ENCODE measurements at regions not wholly inside any gene's neighbourhood (a gene's known extent, or its start where the extent isn't known, plus 50 kb on each side); places are given as distances from the start of the nearest gene placed in this dataset.

- no peak for TF ChIP-seq POLR2A (IDR thresholded peaks at IDR 0.05; ENCODE audit: low read depth, low read length)
- no peak for TF ChIP-seq POU2F2 (IDR thresholded peaks at IDR 0.05; ENCODE audit: low read depth, low read length)
- TF ChIP-seq POLR2AphosphoS5 (IDR thresholded peaks at IDR 0.05; ENCODE audit: low read depth, low read length), result no peak
- TF ChIP-seq TAF1 (IDR thresholded peaks at IDR 0.05; ENCODE audit: low read depth, low read length), result no peak
- no peak for TF ChIP-seq SPI1 (IDR thresholded peaks at IDR 0.05; ENCODE audit: low read depth, low read length)
- TF ChIP-seq PAX5 (IDR thresholded peaks at IDR 0.05; ENCODE audit: insufficient read depth, low read length, severe bottlenecking), result no peak
- FAIRE-seq, result no peak
Measured at GRCh38 chr15:87518957-87519356, 737.6 kb downstream of the NTRK3 start.

GRCh38 chr15:87508086-87508485 is 748.5 kb downstream of the NTRK3 start:
- TF ChIP-seq POLR2A (IDR thresholded peaks at IDR 0.05; ENCODE audit: low read depth, low read length), result no peak
- TF ChIP-seq POLR2AphosphoS5 (IDR thresholded peaks at IDR 0.05; ENCODE audit: low read depth, low read length), result no peak
- no peak for TF ChIP-seq SPI1 (IDR thresholded peaks at IDR 0.05; ENCODE audit: low read depth, low read length)
- TF ChIP-seq POU2F2 (IDR thresholded peaks at IDR 0.05; ENCODE audit: low read depth, low read length), result no peak
- no peak for TF ChIP-seq PAX5 (IDR thresholded peaks at IDR 0.05; ENCODE audit: insufficient read depth, low read length, severe bottlenecking)
- TF ChIP-seq TAF1 (IDR thresholded peaks at IDR 0.05; ENCODE audit: low read depth, low read length), result no peak
- no peak for FAIRE-seq
- DNase-seq (ENCODE audit: insufficient read length, low spot score), result no peak

More at GRCh38 chr15:87518957-87519356, 737.6 kb downstream of the NTRK3 start:
- DNase-seq (ENCODE audit: insufficient read length, low spot score), result no peak

GRCh38 chr15:87502173-87502572 is 754.4 kb downstream of the NTRK3 start:
- FAIRE-seq, result no peak
- DNase-seq (ENCODE audit: insufficient read length, low spot score), result no peak
- TF ChIP-seq POLR2AphosphoS5 (IDR thresholded peaks at IDR 0.05; ENCODE audit: low read depth, low read length), result no peak
- TF ChIP-seq TAF1 (IDR thresholded peaks at IDR 0.05; ENCODE audit: low read depth, low read length), result no peak
- no peak for TF ChIP-seq POLR2A (IDR thresholded peaks at IDR 0.05; ENCODE audit: low read depth, low read length)
- no peak for TF ChIP-seq SPI1 (IDR thresholded peaks at IDR 0.05; ENCODE audit: low read depth, low read length)
- no peak for TF ChIP-seq POU2F2 (IDR thresholded peaks at IDR 0.05; ENCODE audit: low read depth, low read length)
- TF ChIP-seq PAX5 (IDR thresholded peaks at IDR 0.05; ENCODE audit: insufficient read depth, low read length, severe bottlenecking), result no peak

GRCh38 chr15:87500240-87500639 is 756.3 kb downstream of the NTRK3 start:
- DNase-seq (ENCODE audit: insufficient read length, low spot score), result no peak
- TF ChIP-seq POU2F2 (IDR thresholded peaks at IDR 0.05; ENCODE audit: low read depth, low read length) (no peak), POLR2A (IDR thresholded peaks at IDR 0.05; ENCODE audit: low read depth, low read length) (no peak), SPI1 (IDR thresholded peaks at IDR 0.05; ENCODE audit: low read depth, low read length) (no peak), TAF1 (IDR thresholded peaks at IDR 0.05; ENCODE audit: low read depth, low read length) (no peak), PAX5 (IDR thresholded peaks at IDR 0.05; ENCODE audit: insufficient read depth, low read length, severe bottlenecking) (no peak), POLR2AphosphoS5 (IDR thresholded peaks at IDR 0.05; ENCODE audit: low read depth, low read length) (no peak)
- FAIRE-seq, result no peak

GRCh38 chr15:87498560-87498959 is 758.0 kb downstream of the NTRK3 start:
- TF ChIP-seq TAF1 (IDR thresholded peaks at IDR 0.05; ENCODE audit: low read depth, low read length) (no peak), POLR2AphosphoS5 (IDR thresholded peaks at IDR 0.05; ENCODE audit: low read depth, low read length) (no peak), PAX5 (IDR thresholded peaks at IDR 0.05; ENCODE audit: insufficient read depth, low read length, severe bottlenecking) (no peak), POU2F2 (IDR thresholded peaks at IDR 0.05; ENCODE audit: low read depth, low read length) (no peak), POLR2A (IDR thresholded peaks at IDR 0.05; ENCODE audit: low read depth, low read length) (no peak), SPI1 (IDR thresholded peaks at IDR 0.05; ENCODE audit: low read depth, low read length) (no peak)
- no peak for FAIRE-seq

GRCh38 chr15:87496795-87497194 is 759.7 kb downstream of the NTRK3 start:
- FAIRE-seq, result no peak
- no peak for DNase-seq (ENCODE audit: insufficient read length, low spot score)
- TF ChIP-seq POLR2A (IDR thresholded peaks at IDR 0.05; ENCODE audit: low read depth, low read length), result no peak
- no peak for TF ChIP-seq POU2F2 (IDR thresholded peaks at IDR 0.05; ENCODE audit: low read depth, low read length)
- TF ChIP-seq PAX5 (IDR thresholded peaks at IDR 0.05; ENCODE audit: insufficient read depth, low read length, severe bottlenecking), result no peak
- no peak for TF ChIP-seq TAF1 (IDR thresholded peaks at IDR 0.05; ENCODE audit: low read depth, low read length)
- no peak for TF ChIP-seq SPI1 (IDR thresholded peaks at IDR 0.05; ENCODE audit: low read depth, low read length)

More at GRCh38 chr15:87498560-87498959, 758.0 kb downstream of the NTRK3 start:
- DNase-seq (ENCODE audit: insufficient read length, low spot score), result no peak

GRCh38 chr15:87496109-87496508 is 760.4 kb downstream of the NTRK3 start:
- DNase-seq (ENCODE audit: insufficient read length, low spot score), result no peak
- no peak for FAIRE-seq

GRCh38 chr15:87493803-87494202 is 762.7 kb downstream of the NTRK3 start:
- TF ChIP-seq SPI1 (IDR thresholded peaks at IDR 0.05; ENCODE audit: low read depth, low read length), result no peak
- no peak for TF ChIP-seq TAF1 (IDR thresholded peaks at IDR 0.05; ENCODE audit: low read depth, low read length)
- TF ChIP-seq PAX5 (IDR thresholded peaks at IDR 0.05; ENCODE audit: insufficient read depth, low read length, severe bottlenecking), result no peak
- no peak for TF ChIP-seq POLR2AphosphoS5 (IDR thresholded peaks at IDR 0.05; ENCODE audit: low read depth, low read length)
- no peak for TF ChIP-seq POU2F2 (IDR thresholded peaks at IDR 0.05; ENCODE audit: low read depth, low read length)
- no peak for TF ChIP-seq POLR2A (IDR thresholded peaks at IDR 0.05; ENCODE audit: low read depth, low read length)
- FAIRE-seq, result no peak
- DNase-seq (ENCODE audit: insufficient read length, low spot score), result no peak

More at GRCh38 chr15:87496109-87496508, 760.4 kb downstream of the NTRK3 start:
- TF ChIP-seq PAX5 (IDR thresholded peaks at IDR 0.05; ENCODE audit: insufficient read depth, low read length, severe bottlenecking) (no peak), SPI1 (IDR thresholded peaks at IDR 0.05; ENCODE audit: low read depth, low read length) (no peak), POLR2A (IDR thresholded peaks at IDR 0.05; ENCODE audit: low read depth, low read length) (no peak), TAF1 (IDR thresholded peaks at IDR 0.05; ENCODE audit: low read depth, low read length) (no peak), POLR2AphosphoS5 (IDR thresholded peaks at IDR 0.05; ENCODE audit: low read depth, low read length) (no peak), POU2F2 (IDR thresholded peaks at IDR 0.05; ENCODE audit: low read depth, low read length) (no peak)

GRCh38 chr15:87492321-87492720 is 764.2 kb downstream of the NTRK3 start:
- TF ChIP-seq TAF1 (IDR thresholded peaks at IDR 0.05; ENCODE audit: low read depth, low read length), result no peak
- TF ChIP-seq SPI1 (IDR thresholded peaks at IDR 0.05; ENCODE audit: low read depth, low read length), result no peak
- TF ChIP-seq PAX5 (IDR thresholded peaks at IDR 0.05; ENCODE audit: insufficient read depth, low read length, severe bottlenecking), result no peak
- no peak for TF ChIP-seq POU2F2 (IDR thresholded peaks at IDR 0.05; ENCODE audit: low read depth, low read length)
- TF ChIP-seq POLR2A (IDR thresholded peaks at IDR 0.05; ENCODE audit: low read depth, low read length), result no peak
- no peak for TF ChIP-seq POLR2AphosphoS5 (IDR thresholded peaks at IDR 0.05; ENCODE audit: low read depth, low read length)
- no peak for FAIRE-seq
- no peak for DNase-seq (ENCODE audit: insufficient read length, low spot score)

GRCh38 chr15:87490666-87491065 is 765.9 kb downstream of the NTRK3 start:
- TF ChIP-seq POLR2A (IDR thresholded peaks at IDR 0.05; ENCODE audit: low read depth, low read length) (no peak), TAF1 (IDR thresholded peaks at IDR 0.05; ENCODE audit: low read depth, low read length) (no peak), SPI1 (IDR thresholded peaks at IDR 0.05; ENCODE audit: low read depth, low read length) (no peak), POLR2AphosphoS5 (IDR thresholded peaks at IDR 0.05; ENCODE audit: low read depth, low read length) (no peak), POU2F2 (IDR thresholded peaks at IDR 0.05; ENCODE audit: low read depth, low read length) (no peak), PAX5 (IDR thresholded peaks at IDR 0.05; ENCODE audit: insufficient read depth, low read length, severe bottlenecking) (no peak)
- no peak for DNase-seq (ENCODE audit: insufficient read length, low spot score)
- no peak for FAIRE-seq
